Urinary bladder (tissue), 3 donors: ENCODE measurements at regions not wholly inside any gene's neighbourhood (a gene's known extent, or its start where the extent isn't known, plus 50 kb on each side); places are given as distances from the start of the nearest gene placed in this dataset.

Source experiments
- DNase-seq: peaks from one replicate; pipeline ENCODE4 v3.0.0-alpha.2; 2015; ENCODE audit errors: extremely low spot score
- H3K27ac ChIP-seq: one replicate; pipeline ENCODE4 v1.5.1; 2013; ENCODE audit warnings: low read depth, mild to moderate bottlenecking, moderate library complexity
- H3K36me3 ChIP-seq: one replicate; pipeline ENCODE4 v1.6.1; 2013; ENCODE audit warnings: mild to moderate bottlenecking, moderate library complexity; ENCODE audit not compliant: insufficient read depth
- H3K4me1 ChIP-seq: one replicate; pipeline ENCODE4 v1.6.1; 2013; ENCODE audit warnings: mild to moderate bottlenecking, moderate library complexity; ENCODE audit not compliant: insufficient read depth
- H3K4me3 ChIP-seq: one replicate; pipeline ENCODE4 v1.5.1; 2013; ENCODE audit warnings: low read depth, low read length
- WGBS: extraction: QIAGEN DNeasy Blood & Tissue Kit; methylation state at CpG from one replicate; pipeline ENCODE4 v1.1.7; 2013; 5-methylcytosine and 5-hydroxymethylcytosine counted together
- donor health status: healthy with polysubstance abuse.
- donor health status: healthy.

GRCh38 chr2:149906886-149907285, 319.3 kb upstream of the MMADHC start:
- DNase-seq = no peak
- H3K4me3 ChIP-seq = no peak overlapping the region
- H3K4me1 ChIP-seq = no peaks in the 10 kb centered on the region
- H3K27ac ChIP-seq = no peak overlapping the region
- H3K36me3 ChIP-seq = no peaks in the 10 kb centered on the region
- 77% methylated on average over 5 of the region's 5 CpGs for WGBS

GRCh38 chr2:149904352-149905175, 317.0 kb upstream of the MMADHC start:
- WGBS = 74% methylated on average over 7 of the region's 7 CpGs
- no peaks in the 10 kb centered on the region for H3K4me1 ChIP-seq
- H3K4me3 ChIP-seq = no peak overlapping the region
- DNase-seq = no peak
- no peak overlapping the region for H3K27ac ChIP-seq
- H3K36me3 ChIP-seq = no peaks in the 10 kb centered on the region

GRCh38 chr2:149903626-149904025, 316.1 kb upstream of the MMADHC start:
- no peak overlapping the region for H3K4me3 ChIP-seq
- DNase-seq = no peak
- WGBS = 98% methylated on average over 4 of the region's 4 CpGs
- H3K36me3 ChIP-seq = no peaks in the 10 kb centered on the region
- H3K27ac ChIP-seq = no peak overlapping the region
- no peaks in the 10 kb centered on the region for H3K4me1 ChIP-seq

DNA sequence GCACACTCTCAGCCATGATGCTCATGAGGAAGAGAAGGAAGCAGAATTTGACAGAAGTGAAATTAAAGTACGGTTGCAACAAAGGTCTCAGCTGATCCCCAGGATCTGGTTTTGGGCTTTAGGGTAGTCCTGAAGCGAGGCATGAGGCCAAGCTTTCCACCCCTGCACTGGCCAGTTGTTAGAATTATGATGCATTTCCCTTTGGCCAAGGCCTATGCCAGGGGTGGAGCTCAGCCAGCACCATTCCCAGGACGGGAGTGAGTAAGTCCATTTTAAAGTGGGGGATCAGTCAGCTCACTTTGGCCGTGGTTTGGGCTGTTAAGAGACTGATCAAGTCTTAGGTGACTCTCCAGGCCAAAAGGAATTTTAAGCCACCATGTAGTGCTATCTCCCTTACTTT, 314.5 kb upstream of the MMADHC start:
- no peak overlapping the region for H3K4me3 ChIP-seq
- no peak overlapping the region for H3K27ac ChIP-seq
- no peaks in the 10 kb centered on the region for H3K4me1 ChIP-seq
- WGBS = 67% methylated on average over 4 of the region's 4 CpGs
- H3K36me3 ChIP-seq = no peaks in the 10 kb centered on the region
- DNase-seq = no peak

- H3K4me1 ChIP-seq = no peaks in the 10 kb centered on the region
- no peaks in the 10 kb centered on the region for H3K36me3 ChIP-seq
- no peak overlapping the region for H3K4me3 ChIP-seq
- 97% methylated on average over 4 of the region's 4 CpGs for WGBS
- H3K27ac ChIP-seq = no peak overlapping the region
- no peak for DNase-seq
Measured at GRCh38 chr2:149901231-149901859, 313.8 kb upstream of the MMADHC start.

GRCh38 chr2:149899390-149899789, 311.8 kb upstream of the MMADHC start:
- Histone ChIP-seq H3K36me3 (no peaks in the 10 kb centered on the region), H3K4me1 (no peaks in the 10 kb centered on the region), H3K27ac (no peak overlapping the region), H3K4me3 (no peak overlapping the region)
- 99% methylated on average over 2 of the region's 2 CpGs for WGBS
- no peak for DNase-seq

- DNase-seq = no peak
- H3K4me3 ChIP-seq = no peak overlapping the region
- WGBS = 82% methylated on average over 5 of the region's 5 CpGs
Measured at GRCh38 chr2:149894760-149895159, 307.2 kb upstream of the MMADHC start.

GRCh38 chr2:149894226-149894625, 306.7 kb upstream of the MMADHC start:
- DNase-seq = no peak

More at GRCh38 chr2:149894760-149895159, 307.2 kb upstream of the MMADHC start:
- Histone ChIP-seq H3K27ac (no peak overlapping the region), H3K4me1 (no peaks in the 10 kb centered on the region), H3K36me3 (no peaks in the 10 kb centered on the region)

DNA sequence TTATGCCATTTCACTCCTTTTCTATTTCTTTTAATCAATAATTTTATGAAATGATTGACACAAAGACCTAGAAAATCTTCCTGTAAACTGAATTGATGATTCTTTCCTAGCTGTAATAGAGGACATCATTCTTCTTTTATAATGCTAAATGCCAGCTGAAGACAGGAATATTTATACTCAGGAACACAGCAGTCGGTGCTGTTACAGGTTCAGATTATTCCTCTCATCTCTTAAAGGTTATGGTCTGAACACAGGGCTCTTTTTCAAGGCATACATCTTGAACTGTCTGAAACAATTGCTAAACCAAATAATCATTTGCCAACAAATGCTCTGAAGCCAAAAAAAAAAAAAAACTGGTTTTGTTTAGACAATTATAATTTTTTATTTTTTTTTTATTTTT, 305.0 kb upstream of the MMADHC start:
- DNase-seq = no peak
- Histone ChIP-seq H3K36me3 (no peaks in the 10 kb centered on the region), H3K4me3 (no peak overlapping the region), H3K4me1 (no peaks in the 10 kb centered on the region), H3K27ac (no peak overlapping the region)
- 71% methylated on average over 1 of the region's 1 CpG for WGBS

More at GRCh38 chr2:149894226-149894625, 306.7 kb upstream of the MMADHC start:
- Histone ChIP-seq H3K36me3 (no peaks in the 10 kb centered on the region), H3K4me3 (no peak overlapping the region), H3K4me1 (no peaks in the 10 kb centered on the region), H3K27ac (no peak overlapping the region)
- WGBS = 74% methylated on average over 1 of the region's 1 CpG

DNA sequence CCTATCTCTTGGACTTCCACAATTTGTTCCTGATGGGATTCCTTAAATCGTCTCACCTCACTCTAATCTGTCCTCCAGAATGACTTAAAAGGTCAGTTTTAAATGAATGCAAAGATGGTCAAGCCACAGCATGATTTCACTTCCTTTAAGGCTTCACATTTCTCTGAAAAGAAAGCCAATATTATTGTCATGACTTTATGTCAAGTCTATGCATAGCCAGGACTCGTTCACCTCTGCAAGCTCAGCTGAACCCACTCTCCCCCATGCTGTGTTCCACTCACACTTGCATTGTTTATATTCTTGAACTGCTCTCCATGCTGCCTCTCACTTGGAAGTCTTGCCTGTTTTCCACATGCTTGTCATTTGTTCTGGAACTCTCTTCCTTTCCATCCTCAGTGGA, 298.4 kb upstream of the MMADHC start:
- 76% methylated on average over 2 of the region's 2 CpGs for WGBS
- no peak overlapping the region for H3K27ac ChIP-seq

DNA sequence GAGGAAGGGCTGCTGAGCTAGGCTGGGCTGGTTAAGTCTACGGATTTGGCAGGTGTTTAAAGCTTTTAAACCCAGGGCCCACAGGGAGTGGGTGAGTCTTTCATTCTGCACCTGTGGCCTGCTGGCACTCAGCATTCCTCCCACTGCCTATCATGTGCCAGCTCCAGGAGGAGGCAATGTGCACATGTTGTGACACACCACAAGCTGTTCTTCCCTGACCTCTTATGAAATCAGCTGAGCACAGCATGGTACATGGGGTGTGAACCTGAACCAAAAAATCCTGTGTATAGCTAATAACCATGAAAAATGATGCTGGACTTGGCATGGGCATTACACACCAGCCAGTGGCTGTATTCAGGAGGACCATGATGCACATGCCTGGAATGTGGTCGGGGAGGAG, 297.9 kb upstream of the MMADHC start:
- H3K4me3 ChIP-seq = no peak overlapping the region
- DNase-seq = no peak
- H3K36me3 ChIP-seq = no peaks in the 10 kb centered on the region
- H3K4me1 ChIP-seq = no peaks in the 10 kb centered on the region
- H3K27ac ChIP-seq = no peak overlapping the region
- WGBS = 92% methylated on average over 2 of the region's 2 CpGs

More for the DNA sequence above, 298.4 kb upstream of the MMADHC start:
- no peaks in the 10 kb centered on the region for H3K4me1 ChIP-seq
- no peak for DNase-seq
- no peaks in the 10 kb centered on the region for H3K36me3 ChIP-seq
- H3K4me3 ChIP-seq = no peak overlapping the region

- Histone ChIP-seq H3K27ac (no peak overlapping the region), H3K4me3 (no peak overlapping the region), H3K36me3 (no peaks in the 10 kb centered on the region), H3K4me1 (no peaks in the 10 kb centered on the region)
- DNase-seq = no peak
Measured at GRCh38 chr2:149884871-149885270, 297.3 kb upstream of the MMADHC start.

GRCh38 chr2:149877913-149878312, 290.3 kb upstream of the MMADHC start:
- H3K36me3 ChIP-seq = no peaks in the 10 kb centered on the region
- H3K4me3 ChIP-seq = no peak overlapping the region
- WGBS = 81% methylated on average over 1 of the region's 1 CpG
- H3K27ac ChIP-seq = no peak overlapping the region
- no peak for DNase-seq
- H3K4me1 ChIP-seq = no peaks in the 10 kb centered on the region

DNA sequence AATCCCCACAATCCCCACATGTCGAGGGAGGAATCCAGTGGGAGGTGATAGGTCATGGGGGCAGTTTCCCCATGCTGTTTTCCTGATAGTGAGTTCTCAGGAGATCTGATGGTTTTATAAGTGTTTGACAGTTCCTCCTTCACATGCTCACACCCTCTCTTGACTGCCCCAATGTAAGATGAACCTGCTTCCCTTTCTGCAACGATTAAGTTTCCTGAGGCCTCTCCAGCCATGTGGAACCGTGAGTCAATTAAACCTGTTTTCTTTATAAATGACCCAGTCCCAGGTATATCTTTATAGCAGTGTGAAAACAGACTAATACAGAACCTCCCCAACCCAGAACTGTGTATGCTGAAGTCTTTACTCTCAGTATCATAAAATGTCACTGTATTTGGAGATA, 289.5 kb upstream of the MMADHC start:
- Histone ChIP-seq H3K4me1 (no peaks in the 10 kb centered on the region), H3K36me3 (no peaks in the 10 kb centered on the region), H3K27ac (no peak overlapping the region), H3K4me3 (no peak overlapping the region)
- WGBS = 63% methylated on average over 3 of the region's 3 CpGs
- no peak for DNase-seq
